WTC11 (cell line): ENCODE measurements at regions not wholly inside any gene's neighbourhood (a gene's known extent, or its start where the extent isn't known, plus 50 kb on each side); places are given as distances from the start of the nearest gene placed in this dataset.

Experiments
- ATAC-seq: fragments of 200-7000 bp; cut with Tn5 transposase; 2 replicates; pipeline ENCODE4 v1.10.0; 2021; ENCODE audit warnings: mild to moderate bottlenecking, moderate library complexity
- CTCF ChIA-PET: fragments of 300-600 bp; sonication (Branson Sonifier 250); formaldehyde crosslinking; loops from one replicate; lab custom pipeline; 2021; ENCODE audit warnings: antibody characterized with exemption; lab: Charles Lee
- POLR2A ChIA-PET: fragments of 350-600 bp; sonication (Branson Sonifier 250); formaldehyde crosslinking; loops from one replicate; lab custom pipeline; 2021; ENCODE audit warnings: antibody characterized with exemption; lab: Charles Lee
- DNase-seq: peaks from one replicate; pipeline ENCODE4 v3.0.0; 2021; ENCODE audit warnings: low spot score
- H3K27ac Mint-ChIP-seq: 2 replicates; pipeline ENCODE4 v1.8.0; 2021; ENCODE audit warnings: mixed read lengths
- H3K27me3 Mint-ChIP-seq: 2 replicates; pipeline ENCODE4 v1.8.0; 2021; ENCODE audit warnings: low read depth, mild to moderate bottlenecking, moderate library complexity, mixed read lengths
- H3K36me3 Mint-ChIP-seq: 2 replicates; pipeline ENCODE4 v1.8.0; 2021; ENCODE audit warnings: mixed read lengths
- H3K4me1 Mint-ChIP-seq: 2 replicates; pipeline ENCODE4 v1.8.0; 2022; ENCODE audit warnings: mixed read lengths
- H3K4me3 Mint-ChIP-seq: 2 replicates; pipeline ENCODE4 v1.8.0; 2021; ENCODE audit warnings: mild to moderate bottlenecking, moderate library complexity, mixed read lengths
- H3K9me3 Mint-ChIP-seq: 2 replicates; pipeline ENCODE4 v1.8.0; 2021; ENCODE audit warnings: mixed read lengths
- ATF6 ChIP-seq: sonication (generic); formaldehyde crosslinking; IDR thresholded peaks from 2 replicates; pipeline ENCODE4 v1.8.1; 2023; ENCODE audit warnings: mild to moderate bottlenecking, missing genetic modification reagents
- E2F5 ChIP-seq: sonication (generic); formaldehyde crosslinking; IDR thresholded peaks from 2 replicates; pipeline ENCODE4 v1.8.1; 2022; ENCODE audit warnings: mild to moderate bottlenecking, moderate library complexity, missing genetic modification reagents
- FOXJ3 ChIP-seq: sonication (generic); formaldehyde crosslinking; IDR thresholded peaks from 2 replicates; pipeline ENCODE4 v1.9.0; 2021; ENCODE audit warnings: missing genetic modification reagents, mild to moderate bottlenecking, borderline replicate concordance
- FOXP4 ChIP-seq: sonication (generic); formaldehyde crosslinking; IDR thresholded peaks from 2 replicates; pipeline ENCODE4 v1.8.0; 2022; ENCODE audit warnings: mild to moderate bottlenecking, missing genetic modification reagents
- HMGA2 ChIP-seq: fragments of 250-450 bp; sonication (Bioruptor Pico); IDR thresholded peaks from 2 replicates; pipeline ENCODE4 v1.4.0; 2021; ENCODE audit warnings: mild to moderate bottlenecking, moderate library complexity
- IRF1 ChIP-seq: sonication (generic); formaldehyde crosslinking; IDR thresholded peaks from 2 replicates; pipeline ENCODE4 v1.8.0; 2023; ENCODE audit warnings: missing genetic modification reagents
- MLX ChIP-seq: sonication (generic); formaldehyde crosslinking; IDR thresholded peaks from 2 replicates; pipeline ENCODE4 v1.8.1; 2023; ENCODE audit warnings: mild to moderate bottlenecking, missing genetic modification reagents, moderate library complexity
- NR3C1 ChIP-seq: sonication (generic); formaldehyde crosslinking; conservative IDR thresholded peaks from 2 replicates; pipeline ENCODE4 v1.8.1; 2023; ENCODE audit warnings: low read depth, mild to moderate bottlenecking, missing genetic modification reagents
- PRRX2 ChIP-seq: fragments of 250-450 bp; sonication (Bioruptor Pico); IDR thresholded peaks from 2 replicates; pipeline ENCODE4 v1.8.0; 2021; ENCODE audit warnings: mild to moderate bottlenecking
- RELA ChIP-seq: sonication (generic); formaldehyde crosslinking; IDR thresholded peaks from 2 replicates; pipeline ENCODE4 v1.8.1; 2022; ENCODE audit warnings: missing genetic modification reagents, mild to moderate bottlenecking, borderline replicate concordance
- SOX15 ChIP-seq: fragments of 250-450 bp; sonication (Bioruptor Pico); IDR thresholded peaks from 2 replicates; pipeline ENCODE4 v1.9.0; 2021; ENCODE audit warnings: mild to moderate bottlenecking
- STAT6 ChIP-seq: sonication (generic); formaldehyde crosslinking; conservative IDR thresholded peaks from 2 replicates; pipeline ENCODE4 v1.8.1; 2023; ENCODE audit warnings: mild to moderate bottlenecking, low read depth, missing genetic modification reagents, moderate library complexity
- TCF7 ChIP-seq: sonication (generic); formaldehyde crosslinking; IDR thresholded peaks from 2 replicates; pipeline ENCODE4 v1.8.0; 2022; ENCODE audit warnings: mild to moderate bottlenecking, low read depth, missing genetic modification reagents, moderate library complexity
- ZNF121 ChIP-seq: sonication (generic); formaldehyde crosslinking; IDR thresholded peaks from 2 replicates; pipeline ENCODE4 v1.8.0; 2023; ENCODE audit warnings: missing genetic modification reagents
- ZNF219 ChIP-seq: sonication (generic); formaldehyde crosslinking; IDR thresholded peaks from 2 replicates; pipeline ENCODE4 v1.8.0; 2023; ENCODE audit warnings: missing genetic modification reagents, mild to moderate bottlenecking, borderline replicate concordance
- ZNF263 ChIP-seq: sonication (generic); formaldehyde crosslinking; IDR thresholded peaks from 2 replicates; pipeline ENCODE4 v1.8.1; 2022; ENCODE audit warnings: low read depth, mild to moderate bottlenecking, moderate library complexity, missing genetic modification reagents
- ZNF671 ChIP-seq: fragments of 250-450 bp; sonication (Bioruptor Pico); IDR thresholded peaks from 2 replicates; pipeline ENCODE4 v1.8.0; 2021; ENCODE audit warnings: mild to moderate bottlenecking
- ZSCAN18 ChIP-seq: fragments of 250-450 bp; sonication (Bioruptor Pico); IDR thresholded peaks from 2 replicates; pipeline ENCODE4 v2.1.2; 2022; ENCODE audit warnings: mild to moderate bottlenecking, moderate library complexity

GRCh38 chr4:32824336-32824735, 2104.2 kb downstream of the PCDH7 start:
- POLR2A ChIA-PET, result no interaction called here
- Mint-ChIP-seq H3K27ac (no peak overlapping the region), H3K36me3 (peaks cover 53% of the 10 kb centered on the region)
- ATAC-seq, result no peak
- DNase-seq, result no peak
- no peak for TF ChIP-seq ZNF219 (CRISPR knock-in tag)
- TF ChIP-seq PRRX2 (CRISPR knock-in tag), result no peak
- no peak for TF ChIP-seq ZSCAN18 (CRISPR knock-in tag)
- no peak for TF ChIP-seq ATF6 (CRISPR knock-in tag)
- TF ChIP-seq ZNF671 (CRISPR knock-in tag), result no peak
- no peak for TF ChIP-seq NR3C1 (CRISPR knock-in tag)
- no peak for TF ChIP-seq IRF1 (CRISPR knock-in tag)
- TF ChIP-seq, all 79 proteins: peak for 0
- H3K27me3 Mint-ChIP-seq, result peaks cover 5% of the 10 kb centered on the region
- H3K9me3 Mint-ChIP-seq, result peaks cover 67% of the 10 kb centered on the region
- H3K4me1 Mint-ChIP-seq, result no peaks in the 10 kb centered on the region
- CTCF ChIA-PET, result no interaction called here
- H3K4me3 Mint-ChIP-seq, result no peak overlapping the region

GRCh38 chr4:32826169-32826568, 2106.0 kb downstream of the PCDH7 start:
- Mint-ChIP-seq H3K27me3 (peaks cover 5% of the 10 kb centered on the region), H3K27ac (no peak overlapping the region), H3K9me3 (peaks cover 60% of the 10 kb centered on the region), H3K36me3 (peaks cover 53% of the 10 kb centered on the region), H3K4me3 (no peak overlapping the region)
- no peak for ATAC-seq
- no peak for DNase-seq
- no peak for TF ChIP-seq SOX15 (CRISPR knock-in tag)
- TF ChIP-seq ZNF121 (CRISPR knock-in tag), result no peak
- TF ChIP-seq MLX (CRISPR knock-in tag), result no peak
- no peak for TF ChIP-seq ZNF263 (CRISPR knock-in tag)
- TF ChIP-seq, all 79 proteins: peak for 0
- ChIA-PET CTCF (no interaction called here), POLR2A (no interaction called here)
- H3K4me1 Mint-ChIP-seq, result no peaks in the 10 kb centered on the region

GRCh38 chr4:32830160-32830559, 2110.0 kb downstream of the PCDH7 start:
- peaks cover 33% of the 10 kb centered on the region for H3K9me3 Mint-ChIP-seq
- H3K27ac Mint-ChIP-seq, result no peak overlapping the region
- H3K4me3 Mint-ChIP-seq, result no peak overlapping the region
- ChIA-PET POLR2A (no interaction called here), CTCF (no interaction called here)
- H3K36me3 Mint-ChIP-seq, result peaks cover 29% of the 10 kb centered on the region
- H3K27me3 Mint-ChIP-seq, result peaks cover 3% of the 10 kb centered on the region; the same call in 1 of the 2 replicates
- DNase-seq (no peak), ATAC-seq (no peak)
- TF ChIP-seq FOXJ3 (CRISPR knock-in tag) (no peak), E2F5 (no peak), RELA (no peak), HMGA2 (CRISPR knock-in tag) (peak; percentile 55; the same call in 1 of the 2 replicates), FOXP4 (CRISPR knock-in tag) (no peak), TCF7 (CRISPR knock-in tag) (no peak), STAT6 (no peak)
- H3K4me1 Mint-ChIP-seq, result no peaks in the 10 kb centered on the region
